ENCODE measurements at regions not wholly inside any gene's neighbourhood (a gene's known extent, or its start where the extent isn't known, plus 50 kb on each side); places are given as distances from the start of the nearest gene placed in this dataset.

DNA sequence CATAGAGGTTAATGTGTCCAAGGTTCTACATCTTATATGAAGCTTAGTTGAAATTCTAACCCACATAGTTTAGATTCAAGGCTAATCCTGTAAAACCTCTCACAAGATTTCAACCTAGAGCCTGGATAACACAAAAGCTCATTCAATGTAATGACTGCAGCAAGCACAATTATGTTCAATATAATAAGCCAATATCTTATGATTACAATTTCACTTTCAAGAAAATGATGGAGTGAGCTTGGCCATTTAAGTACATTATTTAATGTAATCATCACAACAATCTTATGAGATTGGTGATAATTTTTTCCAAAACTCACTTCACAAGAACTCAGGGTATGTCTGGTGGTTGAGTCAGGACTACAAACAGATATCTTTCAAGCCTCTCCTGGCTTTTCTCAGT lies 1140.8 kb upstream of the WWC1 start:
- no peak for DNase-seq

DNA sequence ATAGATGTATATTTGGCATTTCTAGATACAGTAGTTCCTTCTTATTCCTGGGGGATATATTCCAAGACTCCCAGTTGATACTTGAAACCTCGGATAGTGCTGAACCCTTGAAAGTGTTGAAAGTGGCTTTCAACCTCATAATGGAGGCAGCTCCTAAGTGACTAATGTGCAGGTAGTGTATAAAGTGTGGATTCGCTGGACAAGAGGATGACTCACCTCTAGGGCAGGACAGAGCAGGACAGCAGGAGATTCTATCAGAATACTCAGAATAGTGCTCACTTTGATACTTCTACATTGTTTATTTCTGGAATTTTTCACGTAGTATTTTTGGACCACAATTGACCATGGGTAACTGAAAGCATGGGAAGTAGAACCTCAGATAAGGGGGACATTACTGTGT lies 1138.9 kb upstream of the WWC1 start:
- DNase-seq, result no peak

DNA sequence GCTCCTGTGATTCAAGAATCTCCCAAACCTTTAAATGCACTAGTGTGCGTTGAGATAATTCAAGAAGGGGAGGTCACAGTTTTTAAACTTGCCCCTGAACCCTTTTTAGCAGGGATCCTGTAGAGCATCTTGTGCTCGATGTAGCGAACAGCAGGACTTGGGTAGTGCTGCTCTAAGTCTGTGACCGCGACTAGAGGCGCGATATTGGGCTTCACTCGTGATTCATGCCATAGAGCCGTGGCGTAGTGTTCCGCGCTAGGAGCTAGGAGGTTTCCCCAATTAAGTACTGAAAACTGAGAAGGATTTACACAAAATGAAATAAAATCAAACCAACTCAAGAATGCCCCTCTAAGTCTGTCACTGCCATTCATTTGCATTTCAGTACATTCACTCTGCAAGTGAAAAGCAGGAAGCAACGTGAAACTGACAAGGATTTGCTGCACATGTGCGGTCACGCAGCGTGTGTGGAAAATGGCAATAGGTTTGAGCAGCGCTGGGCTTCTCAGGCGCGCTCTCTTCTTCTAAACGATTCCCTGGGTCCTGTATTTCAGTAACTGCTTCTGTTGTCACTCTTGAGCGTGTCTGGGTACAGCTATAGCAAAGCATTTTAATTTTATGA lies 1135.9 kb upstream of the WWC1 start:
- DNase-seq, result no peak

DNA sequence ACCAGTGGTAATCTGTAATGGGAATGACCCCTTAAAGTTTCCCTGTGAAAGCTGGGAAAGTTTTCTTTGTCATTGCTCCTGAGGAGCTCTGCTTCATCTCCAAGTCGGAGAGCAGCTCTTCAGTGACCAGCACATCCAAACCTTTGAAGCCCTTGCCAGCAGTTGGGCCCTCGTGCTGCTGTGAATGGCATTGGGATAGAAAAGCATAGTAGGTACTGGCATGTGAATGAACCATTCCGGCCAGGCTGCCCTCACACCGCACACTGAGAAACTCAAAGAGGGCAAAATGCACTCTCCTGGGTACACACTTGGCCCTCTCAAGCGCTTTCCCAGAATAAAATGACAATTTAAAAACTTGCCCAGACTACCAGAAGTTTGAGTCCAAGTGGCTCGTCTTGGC lies 1135.0 kb upstream of the WWC1 start:
- DNase-seq, result no peak

DNA sequence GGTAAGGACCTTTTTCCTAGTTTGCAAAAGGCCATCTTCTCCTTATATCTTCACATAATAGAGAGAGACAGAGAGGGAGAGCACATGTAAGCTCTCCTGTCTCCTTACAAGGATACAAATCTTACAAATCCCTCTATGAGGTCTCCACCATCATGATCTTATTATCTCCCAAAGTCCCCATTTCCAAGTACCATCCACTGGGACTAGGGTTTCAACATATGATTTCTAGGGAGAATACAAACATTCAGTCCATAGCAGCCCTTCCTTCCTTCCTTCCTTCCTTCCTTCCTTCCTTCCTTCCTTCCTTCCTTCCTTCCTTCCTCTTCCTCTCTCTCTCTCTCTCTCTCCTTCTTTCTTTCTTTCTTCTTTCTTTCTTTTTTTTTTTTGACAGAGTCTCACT lies 1132.9 kb upstream of the WWC1 start:
- DNase-seq, result no peak

DNA sequence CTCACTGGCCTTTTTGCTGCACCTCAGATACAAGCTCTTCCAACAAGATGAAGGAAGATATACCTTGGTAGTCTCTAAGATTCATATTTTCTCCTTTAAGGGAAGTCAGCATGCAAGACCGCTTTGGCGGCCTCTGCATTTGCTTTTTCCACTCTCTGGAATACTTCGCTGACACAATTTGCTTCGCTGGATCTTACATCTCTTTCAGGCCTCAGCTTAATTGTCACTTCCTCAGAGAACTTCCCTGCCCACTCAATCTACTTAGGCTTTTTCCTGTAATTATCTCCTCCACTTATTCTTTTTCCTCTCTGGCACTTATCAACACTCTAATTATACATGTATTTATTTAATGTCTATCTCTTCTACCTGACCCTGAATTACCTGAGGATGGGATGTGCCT lies 1131.1 kb upstream of the WWC1 start:
- DNase-seq, result no peak

DNA sequence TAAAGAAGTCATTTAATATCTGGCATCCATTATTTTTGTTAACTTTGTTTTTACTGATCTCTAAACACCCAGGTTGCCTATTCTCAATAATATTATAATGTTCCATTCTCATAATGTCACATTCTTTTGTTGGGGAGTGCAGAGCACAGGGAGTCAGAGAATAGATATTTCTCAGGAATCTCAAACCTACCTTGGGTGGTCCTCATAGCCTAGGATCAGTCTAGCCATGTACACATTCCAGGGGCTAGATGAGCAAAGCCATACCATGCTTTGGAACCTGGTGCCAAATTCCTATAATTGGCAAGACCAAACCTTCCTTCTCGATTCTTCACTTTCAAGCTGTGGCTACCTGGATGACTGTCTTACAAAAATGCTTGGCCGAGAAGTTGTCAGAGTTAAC lies 1124.7 kb upstream of the WWC1 start:
- DNase-seq, result no peak

DNA sequence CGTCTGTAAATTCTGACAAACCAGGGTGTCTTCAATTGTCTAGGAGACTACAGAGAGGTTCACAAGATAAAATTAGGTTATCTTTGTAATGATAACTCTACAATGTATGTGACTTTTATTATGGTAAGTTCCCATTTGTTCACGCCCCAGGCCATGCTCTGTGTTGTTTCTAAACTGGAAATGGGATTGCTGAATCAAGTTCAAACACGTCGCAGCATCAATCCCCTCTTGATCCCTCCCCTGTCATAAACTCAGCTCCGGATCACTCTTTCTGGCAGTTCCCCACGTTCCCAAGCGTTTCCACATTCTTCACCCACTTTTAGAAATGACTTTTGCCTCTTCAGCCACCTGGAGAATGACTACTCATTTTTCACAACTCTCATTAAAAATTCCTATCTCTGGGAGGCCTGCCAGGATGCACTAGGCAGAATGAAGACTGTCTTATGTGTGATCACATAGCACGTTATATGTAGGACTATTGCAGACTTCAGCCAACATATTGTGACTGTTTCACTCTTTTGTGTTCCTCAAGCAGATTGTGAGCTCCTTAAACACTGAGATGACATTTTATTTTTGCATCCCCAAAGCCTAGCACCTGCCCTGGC lies 1124.2 kb upstream of the WWC1 start:
- no peak for DNase-seq

DNA sequence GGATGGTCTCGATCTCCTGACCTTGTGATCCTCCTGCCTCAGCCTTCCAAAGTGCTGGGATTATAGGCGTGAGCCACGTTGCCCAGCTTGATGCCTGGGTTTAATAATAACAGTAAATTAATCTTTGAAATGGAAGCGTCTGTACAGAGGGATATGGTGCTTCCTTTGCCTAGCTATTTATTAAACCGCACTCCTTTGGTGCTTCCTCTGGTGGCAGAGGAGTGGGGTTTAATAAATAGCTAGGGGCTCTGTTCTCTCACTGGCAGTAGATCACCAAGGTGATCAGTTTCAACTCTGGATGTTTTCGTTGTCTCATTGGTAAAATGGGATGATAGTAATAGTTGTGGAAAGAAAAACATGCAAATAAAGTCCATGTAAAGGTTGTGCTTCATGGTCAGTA lies 1122.5 kb upstream of the WWC1 start:
- DNase-seq, result no peak

DNA sequence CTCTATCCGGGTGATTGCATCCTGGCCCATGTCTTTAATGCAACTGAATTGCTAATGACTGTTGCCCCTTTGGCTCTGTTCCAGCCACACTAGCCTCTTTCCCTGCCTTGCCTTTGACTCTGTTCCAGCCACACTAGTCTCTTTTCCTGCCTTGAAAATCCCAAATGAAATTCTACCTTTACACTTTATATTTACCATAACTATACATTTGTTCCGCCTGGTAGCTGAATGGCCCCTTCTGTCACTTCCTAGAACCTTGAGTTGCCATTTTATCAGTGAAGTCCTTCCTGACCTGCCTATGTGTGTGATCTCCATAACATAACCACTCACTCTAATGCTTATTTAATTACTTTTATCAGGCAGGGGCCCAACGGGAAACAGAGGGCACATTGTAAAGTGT lies 1120.4 kb upstream of the WWC1 start:
- DNase-seq, result no peak

DNA sequence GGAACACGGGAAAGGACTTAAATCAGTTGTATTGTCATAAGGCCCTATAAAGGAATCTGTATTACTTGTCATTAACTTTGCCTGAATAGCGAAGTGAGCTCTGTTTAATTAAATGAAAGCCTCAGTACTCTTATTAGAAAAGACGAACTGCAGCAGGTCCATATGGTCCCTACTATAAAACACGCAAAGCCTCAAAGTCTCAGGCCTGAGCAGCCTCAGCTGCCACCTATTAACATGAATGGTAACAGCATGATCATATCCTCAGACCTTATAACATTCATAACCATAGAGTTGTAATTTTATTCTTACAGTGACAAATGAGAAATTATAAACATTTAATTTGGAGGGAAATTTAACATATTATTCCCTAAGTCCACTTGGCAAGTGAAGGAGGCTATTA lies 1113.7 kb upstream of the WWC1 start:
- DNase-seq, result no peak

DNA sequence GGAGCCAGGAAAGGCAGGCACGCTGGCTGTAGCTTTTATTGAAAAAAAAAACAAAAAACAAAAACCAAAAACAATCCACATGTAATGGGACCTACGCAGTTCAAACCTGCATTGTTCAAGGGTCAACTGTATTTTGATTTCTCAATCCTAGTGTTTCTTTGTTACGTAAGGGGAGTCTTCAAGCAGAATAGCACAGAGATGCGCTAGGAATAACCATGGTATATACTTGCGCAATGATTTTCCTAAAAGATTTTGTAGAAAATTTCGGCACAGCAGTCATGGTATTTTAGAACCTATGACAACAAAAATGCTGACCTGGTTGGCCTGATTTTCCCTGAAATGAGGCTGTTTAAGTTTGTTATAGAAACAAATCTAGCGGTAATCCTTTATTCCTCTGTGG lies 1110.5 kb upstream of the WWC1 start:
- no peak for DNase-seq

DNA sequence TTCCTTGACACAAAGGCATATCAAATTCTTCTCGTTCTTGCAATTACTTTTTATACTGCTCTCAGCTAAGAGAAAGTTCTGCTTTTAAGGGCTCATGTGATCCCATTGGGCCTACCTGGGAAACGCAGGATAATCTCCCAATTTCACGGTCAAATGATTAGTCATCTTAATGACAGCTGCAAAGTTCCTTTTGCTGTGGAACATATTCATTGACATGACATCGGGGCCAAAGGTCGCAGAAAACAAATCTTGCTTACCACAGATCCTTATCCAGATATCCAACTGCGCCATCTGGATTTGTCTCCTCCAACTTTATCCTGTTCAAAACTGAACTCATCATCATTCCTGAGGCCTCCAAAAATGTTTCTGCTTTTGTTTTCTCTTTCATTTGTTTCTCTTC lies 1085.6 kb upstream of the WWC1 start:
- DNase-seq, result no peak

DNA sequence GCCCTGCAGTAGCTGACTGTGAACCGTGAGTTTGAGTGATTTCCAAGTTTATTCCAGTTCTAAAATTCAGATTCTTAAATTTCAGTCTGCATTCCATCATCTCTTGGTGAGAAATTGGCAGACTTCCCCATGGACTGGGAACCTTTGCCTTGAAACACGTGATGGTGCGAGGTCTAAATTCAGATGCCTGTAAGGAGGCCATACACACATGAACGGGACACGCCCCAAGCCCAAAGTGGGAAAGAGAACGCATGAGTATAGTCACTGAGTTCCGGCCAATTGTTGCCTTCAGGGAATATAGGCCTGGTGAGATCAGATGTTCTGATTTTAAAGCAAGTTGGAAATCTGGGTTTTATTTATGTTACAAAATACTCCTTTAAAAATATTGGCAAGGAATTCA lies 1084.4 kb upstream of the WWC1 start:
- DNase-seq, result no peak

DNA sequence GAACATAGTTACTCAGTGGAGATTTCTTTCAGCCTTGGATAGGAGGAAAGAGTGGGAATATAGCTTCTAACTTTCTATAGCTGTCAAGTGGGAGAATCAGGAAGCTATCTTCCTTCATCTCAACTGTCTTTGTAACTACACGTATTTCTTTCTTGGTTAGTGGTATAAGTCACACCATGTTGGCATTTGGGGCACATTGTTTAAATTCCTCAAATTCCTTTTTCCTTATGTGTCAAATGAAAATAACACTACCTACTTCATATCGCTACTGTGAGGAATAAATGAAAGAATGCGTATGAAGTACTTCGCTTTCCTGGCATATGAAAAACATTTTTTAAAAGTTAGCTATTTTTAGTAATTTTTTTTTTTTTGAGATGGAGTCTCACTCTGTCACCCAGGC lies 1082.5 kb upstream of the WWC1 start:
- no peak for DNase-seq

DNA sequence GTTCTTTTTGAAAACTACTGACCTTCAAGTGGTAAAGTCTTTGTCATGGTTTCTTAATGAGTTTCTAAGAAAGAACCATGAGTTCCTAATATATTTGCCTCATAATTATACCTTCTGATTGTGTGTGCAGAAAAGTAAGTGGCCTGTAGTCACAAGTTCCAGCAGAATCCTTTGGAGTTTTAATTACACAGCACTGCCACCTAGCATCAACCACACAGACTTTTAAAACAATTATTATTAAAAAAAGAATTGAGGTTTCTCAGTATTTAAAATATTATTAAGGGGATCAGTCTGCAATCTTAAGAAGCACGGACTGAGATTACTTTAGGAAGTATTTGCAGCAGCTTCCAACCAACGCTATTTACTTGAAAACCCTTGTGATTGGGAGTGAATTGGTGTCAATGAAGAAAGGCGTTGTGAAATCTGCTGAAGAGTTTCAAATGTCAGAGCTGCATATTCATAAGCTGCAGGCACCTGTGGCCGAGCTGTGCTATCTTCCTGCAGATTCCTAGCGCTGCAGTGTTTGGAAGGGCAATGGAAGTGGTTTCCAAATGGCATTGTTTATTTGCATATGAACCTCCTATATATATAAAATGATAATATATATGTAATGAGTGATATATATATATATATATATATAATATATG lies 1074.2 kb upstream of the WWC1 start:
- DNase-seq, result no peak

DNA sequence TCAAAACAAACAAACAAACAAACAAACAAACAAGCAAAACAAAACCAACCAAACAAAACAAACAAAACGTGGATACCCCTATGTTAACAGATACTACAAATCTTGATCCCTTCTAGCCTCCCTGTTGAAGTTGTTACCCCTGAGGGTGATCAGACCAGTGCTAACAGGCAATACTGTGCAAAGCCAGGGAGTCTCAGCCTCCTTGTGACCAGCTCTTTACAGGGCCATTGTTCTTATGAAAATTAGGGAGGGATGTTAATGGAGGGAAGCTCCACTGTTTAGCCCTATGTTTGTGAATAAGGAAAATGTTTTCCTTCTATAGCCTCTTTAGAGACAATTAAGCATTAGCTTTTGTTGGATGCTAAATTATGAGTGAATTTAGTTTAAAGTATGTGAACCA lies 1072.1 kb upstream of the WWC1 start:
- DNase-seq, result no peak

DNA sequence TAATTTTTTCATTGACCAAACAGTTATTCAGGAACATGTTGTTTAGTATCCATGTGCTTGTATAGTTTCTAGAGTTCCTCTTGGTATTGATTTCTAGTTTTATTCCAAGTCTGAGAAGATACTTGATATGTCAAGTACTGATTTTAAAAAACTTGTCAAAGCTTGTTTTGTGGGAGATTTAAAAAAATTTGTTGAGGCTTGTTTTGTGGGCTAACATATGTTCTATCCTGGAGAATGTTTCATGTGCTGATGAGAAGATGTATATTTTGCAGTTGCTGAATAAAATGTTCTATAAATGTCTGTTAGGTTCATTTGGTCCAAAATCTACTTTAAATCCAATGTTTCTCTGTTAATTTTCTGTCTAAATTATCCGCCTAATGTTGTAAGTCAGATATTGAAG lies 1065.1 kb upstream of the WWC1 start:
- no peak for DNase-seq

DNA sequence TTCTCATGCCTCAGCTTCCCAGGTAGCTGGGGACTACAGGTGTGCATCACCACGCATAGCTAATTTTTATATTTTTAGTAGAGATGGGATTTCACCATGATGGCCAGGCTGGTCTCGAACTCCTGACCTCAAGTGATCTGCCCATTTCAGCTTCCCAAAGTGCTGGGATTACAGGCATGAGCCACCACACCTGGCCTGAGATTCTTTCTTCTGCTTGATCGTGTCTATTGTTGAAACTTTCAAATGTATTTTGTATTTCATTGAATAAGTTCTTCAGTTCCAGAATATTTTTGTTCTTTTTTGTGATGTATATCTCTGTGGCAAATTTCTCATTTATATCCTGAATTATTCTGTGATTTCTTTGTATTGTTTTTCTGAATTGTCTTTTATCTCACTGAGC lies 1063.3 kb upstream of the WWC1 start:
- DNase-seq, result no peak

DNA sequence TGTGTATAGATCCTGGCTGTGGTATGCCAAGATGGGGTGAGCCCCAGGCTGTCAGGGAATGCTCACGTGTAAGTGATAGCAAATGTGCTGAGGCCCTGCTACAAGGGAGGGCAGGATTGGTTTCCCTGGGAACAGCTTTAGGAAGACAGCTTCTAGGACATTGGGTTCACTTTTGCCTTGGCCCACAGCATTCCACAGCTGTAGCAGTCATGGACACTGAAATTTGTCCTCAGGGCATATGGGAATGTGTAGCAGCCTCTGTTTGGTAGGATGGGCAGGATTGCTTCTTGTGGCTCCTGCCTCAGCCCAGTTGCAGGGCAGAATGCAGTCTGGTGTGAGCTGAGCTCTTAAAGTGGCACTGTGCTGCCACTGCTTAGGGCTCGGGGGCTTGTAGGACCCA lies 1061.7 kb upstream of the WWC1 start:
- no peak for DNase-seq

DNA sequence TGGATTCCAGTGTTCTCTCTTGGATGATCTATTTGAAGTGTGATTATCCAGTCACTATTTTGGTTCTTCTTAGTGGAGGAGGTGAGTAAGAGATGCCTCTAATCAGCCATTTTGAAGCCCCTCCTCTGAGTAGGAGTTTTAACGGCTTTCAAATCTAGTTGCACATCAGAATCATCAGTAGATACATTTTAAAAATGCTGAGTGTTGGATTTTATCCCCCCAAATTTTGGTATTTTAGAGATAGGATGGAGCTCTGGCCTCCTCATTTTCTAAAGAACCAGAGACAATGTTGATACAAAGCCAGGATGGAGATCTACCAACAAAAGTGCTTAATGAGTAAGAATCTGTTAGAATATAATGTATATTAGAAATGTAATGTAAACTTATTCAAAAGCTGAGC lies 1061.0 kb upstream of the WWC1 start:
- no peak for DNase-seq

DNA sequence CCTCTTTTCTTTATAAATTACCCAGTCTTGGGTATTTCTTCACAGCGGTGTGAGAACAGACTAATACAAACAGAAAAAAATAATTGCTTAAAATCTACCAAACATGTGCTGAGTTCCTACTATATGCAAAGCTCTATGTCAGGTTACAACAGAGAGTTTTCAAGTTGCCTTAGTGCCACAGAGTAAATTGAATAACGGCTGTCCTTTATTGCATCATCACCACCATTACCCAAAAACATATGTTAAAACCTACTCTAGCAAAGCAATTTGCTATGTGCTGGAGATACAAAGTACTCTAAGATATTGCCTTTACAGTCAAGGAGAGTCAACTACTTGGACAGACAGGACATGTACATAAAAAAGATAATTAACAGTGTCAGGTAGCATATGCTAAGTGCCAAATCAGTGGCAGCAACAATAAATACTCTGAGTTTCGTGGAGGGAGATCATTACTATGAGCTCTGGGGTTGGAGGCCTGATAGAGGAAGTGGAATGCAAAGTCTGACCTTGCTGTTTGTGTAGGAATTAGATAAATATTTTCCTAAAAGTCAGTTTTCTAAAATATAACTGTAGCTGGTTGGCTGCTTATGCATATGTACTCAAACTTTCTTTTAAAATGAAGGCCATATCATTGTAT lies 1058.7 kb upstream of the WWC1 start:
- no peak for DNase-seq

DNA sequence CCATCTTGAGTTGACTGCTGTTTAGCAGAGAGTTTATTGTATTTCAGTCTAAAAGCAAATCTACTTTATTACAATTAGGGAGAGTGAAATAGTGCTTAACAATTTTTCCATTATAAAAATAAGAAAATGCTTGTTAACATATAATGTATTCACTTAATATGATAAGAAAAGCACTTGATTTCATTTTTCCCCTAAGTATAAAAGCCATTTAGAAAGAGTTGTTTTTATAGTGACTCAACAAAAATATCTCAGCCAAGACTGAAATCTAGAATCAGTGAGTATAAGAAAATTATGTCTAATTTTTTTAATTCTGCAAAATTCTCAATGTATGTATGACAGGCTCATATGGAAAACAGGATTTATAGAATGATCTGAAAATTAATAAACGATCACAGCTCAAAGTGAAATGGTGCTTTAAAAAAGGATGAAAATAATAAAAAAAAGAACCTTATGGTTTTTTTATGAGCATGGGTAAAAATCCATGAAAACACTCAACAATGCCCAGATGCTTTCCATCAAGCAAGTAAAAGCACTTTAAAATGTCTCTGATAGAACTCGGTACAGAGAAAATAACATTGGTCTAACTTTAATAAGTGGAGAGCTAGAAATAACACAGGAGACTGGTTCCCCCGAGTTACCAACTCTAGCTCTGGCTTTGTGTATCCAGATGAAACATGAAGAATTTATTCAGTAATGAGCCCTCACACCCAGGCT lies 1057.8 kb upstream of the WWC1 start:
- DNase-seq, result no peak

Data from CD4-positive, alpha-beta T cell treated with Interleukin-6 for 4 hours (primary cell).